ENCODE measurements at regions not wholly inside any gene's neighbourhood (a gene's known extent, or its start where the extent isn't known, plus 50 kb on each side); places are given as distances from the start of the nearest gene placed in this dataset.
"Not testable (repeated sequence)": the region's sequence is repeated elsewhere in the genome, so short reads cannot be mapped to it uniquely, and the experiment has no call there.

DNA sequence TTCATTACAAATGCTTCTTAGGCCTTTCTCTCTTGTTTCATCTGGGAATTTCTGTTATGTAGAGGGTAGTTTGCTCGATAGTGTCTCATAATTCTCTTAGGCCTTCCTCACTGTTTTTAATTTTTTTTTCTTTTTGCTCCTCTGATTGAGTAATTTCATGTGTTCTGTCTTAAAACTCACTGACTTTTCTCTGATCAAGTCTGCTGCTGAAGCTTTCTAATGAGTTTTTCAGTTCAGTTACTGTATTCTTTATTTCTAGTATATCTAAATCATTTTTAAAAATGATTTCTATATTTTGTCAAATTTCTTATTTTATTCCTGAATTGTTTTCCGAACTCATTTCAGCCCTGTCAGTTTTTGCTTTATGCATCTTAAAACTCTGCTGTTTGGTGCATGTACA, 228.0 kb downstream of the MID1IP1 start:
- in situ Hi-C loops (cut with MboI; ENCODE audit: low sequenced_read_pairs) = no loop called here

DNA sequence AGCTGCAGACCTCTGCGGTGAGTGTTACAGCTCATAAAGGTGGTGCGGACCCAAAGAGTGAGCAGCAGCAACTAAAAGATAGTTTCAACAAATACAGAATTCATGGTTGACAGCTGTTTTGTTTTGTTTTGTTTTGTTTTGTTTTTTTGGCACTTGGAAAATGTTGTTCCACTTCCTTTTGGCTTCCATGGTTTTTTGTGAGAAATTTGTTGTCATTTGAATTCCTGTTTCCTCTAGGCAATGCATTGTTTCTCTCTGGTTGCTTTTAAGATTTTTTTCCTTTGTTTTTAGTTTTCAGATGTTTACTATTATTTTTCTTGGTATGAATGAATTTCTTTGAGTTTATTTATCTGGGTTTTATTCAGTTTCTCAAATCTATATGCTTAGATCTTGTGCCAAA, 229.4 kb downstream of the MID1IP1 start:
- in situ Hi-C loops (cut with MboI; ENCODE audit: low sequenced_read_pairs) = no loop called here

DNA sequence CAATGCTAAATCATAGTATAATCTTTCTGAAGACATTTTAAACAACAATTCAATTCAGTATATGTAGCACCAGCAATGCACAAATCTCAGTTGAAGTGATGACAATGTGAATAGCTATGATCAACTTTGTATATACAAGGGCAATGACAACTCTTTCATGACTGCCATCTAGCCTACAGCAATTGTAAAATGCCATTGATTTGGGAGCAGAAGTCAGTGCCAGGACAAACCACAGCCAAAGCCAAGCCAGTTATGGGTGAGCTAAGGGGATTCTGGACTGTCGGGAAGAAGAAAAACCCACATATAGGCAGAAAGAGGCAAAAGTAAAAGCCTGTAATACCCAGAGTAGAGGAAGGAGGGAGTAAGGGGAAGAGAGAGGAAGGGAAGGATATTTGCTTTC, 238.6 kb downstream of the MID1IP1 start:
- in situ Hi-C loops (cut with MboI; ENCODE audit: low sequenced_read_pairs) = no loop called here

DNA sequence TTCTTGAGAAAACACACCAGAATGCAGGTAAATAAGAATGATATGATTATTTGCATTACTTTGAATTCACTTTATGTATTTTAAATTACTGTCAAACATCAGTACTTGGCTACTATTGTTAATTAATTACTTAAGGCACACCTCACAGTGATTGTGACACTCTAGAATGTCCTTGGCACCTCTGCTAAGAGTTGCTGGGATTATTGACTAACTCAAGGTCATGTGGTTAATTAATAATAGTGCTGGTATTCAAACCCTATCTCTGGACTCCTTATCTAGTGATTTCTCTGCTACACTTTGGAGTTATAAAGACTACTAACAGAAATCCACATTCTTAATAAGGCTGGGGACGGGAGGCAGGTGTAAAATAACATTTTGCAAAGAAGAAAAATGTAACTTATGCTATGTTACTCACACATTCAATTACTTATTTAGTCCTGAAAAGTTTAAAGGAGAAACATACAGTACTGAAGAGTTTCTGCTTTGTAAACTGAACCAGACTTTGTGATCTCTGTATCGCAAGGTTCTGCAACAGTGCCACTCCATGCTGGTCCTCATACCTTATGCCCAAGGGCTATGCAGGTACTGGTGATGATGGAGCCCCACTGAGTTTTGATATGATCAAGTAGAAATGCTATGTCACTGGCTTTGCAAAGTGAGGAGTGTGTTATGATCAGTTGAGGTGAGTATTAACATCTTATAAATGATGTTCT, 242.7 kb downstream of the MID1IP1 start:
- in situ Hi-C loops (cut with MboI; ENCODE audit: low sequenced_read_pairs) = no loop called here

DNA sequence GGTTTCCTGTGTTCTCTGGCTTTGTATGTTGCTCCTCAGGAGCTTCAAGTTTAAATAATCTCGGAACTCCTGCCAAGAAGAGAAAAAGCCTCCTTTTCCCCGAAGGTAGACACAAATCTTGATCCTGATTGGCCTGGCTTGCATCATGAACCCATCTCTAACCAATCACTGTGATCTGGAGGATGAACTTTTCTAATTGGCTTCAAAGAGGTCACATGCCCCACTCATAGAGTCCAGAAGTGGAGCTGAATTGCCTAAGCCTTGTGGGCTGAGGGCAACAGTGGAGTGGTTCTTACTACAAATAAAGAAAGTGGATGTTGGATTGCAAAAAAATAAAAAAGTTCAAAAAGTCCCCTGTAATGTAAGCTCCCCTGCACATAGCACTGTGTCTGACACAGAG, 245.9 kb downstream of the MID1IP1 start:
- in situ Hi-C loops (cut with MboI; ENCODE audit: low sequenced_read_pairs) = no loop called here

DNA sequence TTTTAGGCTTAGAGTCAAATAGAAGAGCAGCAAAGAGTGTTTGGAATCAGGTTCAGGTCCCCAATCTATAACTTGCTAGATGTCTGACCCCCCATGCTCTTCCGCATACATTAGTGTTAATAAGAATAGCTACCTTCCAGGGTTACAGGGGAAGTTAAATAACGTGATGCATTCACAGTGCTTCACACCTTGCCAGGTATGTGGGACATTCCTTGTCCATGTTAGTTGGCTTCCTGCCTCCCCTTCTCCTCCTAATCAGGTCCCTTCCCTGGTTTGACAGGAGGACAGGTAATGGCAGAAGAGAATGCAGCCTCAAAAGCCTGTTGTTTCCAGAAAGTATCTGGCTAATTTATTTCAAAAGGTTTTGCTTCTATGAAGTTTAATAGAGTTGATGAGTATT, 248.7 kb downstream of the MID1IP1 start:
- in situ Hi-C loops (cut with MboI; ENCODE audit: low sequenced_read_pairs) = no loop called here

DNA sequence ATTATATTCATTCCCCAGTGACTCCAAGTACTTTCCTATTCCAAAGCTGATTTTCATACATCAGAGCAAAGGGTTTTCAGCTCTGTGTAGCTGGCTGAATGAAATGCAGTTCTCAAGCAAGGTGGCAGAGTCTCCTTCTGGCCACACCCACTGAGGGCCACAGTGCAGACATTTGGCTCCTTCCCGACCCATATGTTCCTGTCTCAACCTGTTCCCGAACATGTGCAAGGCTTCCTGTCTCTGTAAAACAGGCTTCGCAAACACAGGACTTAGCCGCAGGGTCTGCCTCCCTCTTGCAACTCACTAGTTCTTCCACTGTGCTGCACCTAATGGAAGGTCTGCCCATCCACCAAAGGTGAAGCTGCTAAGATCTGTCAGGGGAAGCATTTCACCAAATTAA, 249.2 kb downstream of the MID1IP1 start:
- in situ Hi-C loops (cut with MboI; ENCODE audit: low sequenced_read_pairs) = no loop called here

DNA sequence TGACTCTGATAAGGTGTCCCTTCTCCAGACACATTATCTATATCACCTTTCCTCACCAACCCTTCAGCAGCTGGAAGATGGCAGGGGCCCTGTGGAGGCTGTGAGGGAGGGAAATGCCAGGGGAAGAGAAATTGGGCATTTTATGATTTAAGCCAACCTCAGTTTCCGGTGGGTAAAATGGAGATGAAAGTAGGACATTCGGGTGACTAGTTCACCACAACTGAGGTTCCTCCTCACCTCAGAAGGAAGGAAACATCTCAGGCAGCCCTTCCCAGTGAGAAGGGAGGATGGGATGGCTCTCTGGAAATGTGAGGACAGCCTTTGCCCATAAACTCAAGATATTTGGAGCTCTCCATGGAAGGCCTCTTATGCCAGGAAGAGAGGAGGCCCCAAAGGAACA, 251.5 kb downstream of the MID1IP1 start:
- in situ Hi-C loops (cut with MboI; ENCODE audit: low sequenced_read_pairs) = no loop called here

DNA sequence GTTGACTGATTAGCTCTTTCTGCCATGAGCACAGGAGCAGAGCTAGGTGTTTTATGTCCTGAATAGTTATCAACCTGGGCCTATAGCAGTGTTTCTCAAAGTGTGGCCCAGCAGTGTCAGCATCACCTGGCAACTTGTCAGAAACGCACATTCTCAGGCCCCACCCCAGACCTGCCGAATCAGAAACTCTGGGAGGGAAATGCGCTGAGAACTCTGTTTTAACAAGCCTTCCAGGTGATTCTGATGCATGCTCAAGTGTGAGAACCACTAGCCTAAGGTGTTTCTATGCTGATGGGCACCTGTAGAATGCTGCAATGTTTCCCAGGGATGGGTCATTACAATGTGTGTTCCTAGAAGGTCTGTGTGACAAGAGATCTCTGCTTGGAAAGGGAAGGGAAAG, 257.5 kb downstream of the MID1IP1 start:
- in situ Hi-C loops (cut with MboI; ENCODE audit: low sequenced_read_pairs) = no loop called here

DNA sequence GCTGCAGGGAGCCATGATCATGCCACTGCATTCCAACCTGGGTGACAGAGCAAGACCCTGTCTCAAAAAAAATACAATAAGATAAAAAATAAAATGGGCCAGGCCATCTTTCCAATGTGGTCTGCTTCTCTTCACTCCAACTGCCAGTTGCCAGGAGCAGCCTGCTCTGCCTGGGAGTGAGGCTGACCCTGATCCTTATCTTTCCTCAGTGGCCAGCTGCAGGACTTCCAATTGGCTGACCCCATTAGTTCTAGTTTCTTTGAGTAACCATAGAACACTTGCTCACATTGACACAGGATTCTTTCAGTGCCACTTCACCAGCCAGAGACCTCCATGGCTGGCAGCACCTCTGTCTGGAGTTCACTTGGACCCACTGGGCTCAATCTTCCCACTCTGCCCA, 258.6 kb downstream of the MID1IP1 start:
- in situ Hi-C loops (cut with MboI; ENCODE audit: low sequenced_read_pairs) = no loop called here

DNA sequence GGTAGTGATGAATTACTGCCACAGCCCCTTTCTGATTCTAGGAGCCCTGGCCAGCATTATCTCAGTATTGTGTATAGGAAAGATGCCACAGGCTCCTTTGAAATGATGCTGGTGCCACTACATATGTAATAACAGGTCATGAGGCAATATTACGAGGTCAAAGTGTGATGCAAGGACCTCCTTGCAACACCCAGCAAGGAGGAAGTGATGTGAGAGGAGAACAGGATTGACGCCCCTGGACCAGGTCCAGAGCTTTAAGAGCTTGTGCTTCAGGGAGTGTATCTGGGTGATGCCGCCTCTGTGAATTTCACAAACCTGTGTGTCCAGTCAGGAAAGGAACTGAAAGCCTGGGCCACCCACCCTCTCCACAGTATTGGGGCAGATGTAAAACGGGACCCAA, 261.8 kb downstream of the MID1IP1 start:
- in situ Hi-C loops (cut with MboI; ENCODE audit: low sequenced_read_pairs) = no loop called here

DNA sequence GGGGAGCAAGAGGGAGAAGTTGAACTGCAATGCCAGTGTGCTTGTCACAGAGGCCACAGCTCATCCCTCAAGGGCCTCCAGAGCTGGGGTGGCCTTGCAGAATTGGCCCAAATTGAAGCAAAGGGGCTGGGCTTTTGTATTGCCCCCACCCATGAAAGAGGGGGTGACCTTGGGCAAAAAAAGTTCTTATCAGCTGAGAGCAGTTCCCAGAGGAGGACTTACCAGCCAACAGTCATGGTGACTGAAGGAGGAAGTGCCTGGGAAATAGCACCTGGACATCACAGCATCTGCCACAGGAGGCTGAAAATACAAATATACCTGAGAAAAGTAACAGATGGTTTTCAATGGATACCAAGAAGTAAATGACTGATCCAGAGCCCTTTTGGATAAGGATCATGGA, 262.4 kb downstream of the MID1IP1 start:
- in situ Hi-C loops (cut with MboI; ENCODE audit: low sequenced_read_pairs) = no loop called here

DNA sequence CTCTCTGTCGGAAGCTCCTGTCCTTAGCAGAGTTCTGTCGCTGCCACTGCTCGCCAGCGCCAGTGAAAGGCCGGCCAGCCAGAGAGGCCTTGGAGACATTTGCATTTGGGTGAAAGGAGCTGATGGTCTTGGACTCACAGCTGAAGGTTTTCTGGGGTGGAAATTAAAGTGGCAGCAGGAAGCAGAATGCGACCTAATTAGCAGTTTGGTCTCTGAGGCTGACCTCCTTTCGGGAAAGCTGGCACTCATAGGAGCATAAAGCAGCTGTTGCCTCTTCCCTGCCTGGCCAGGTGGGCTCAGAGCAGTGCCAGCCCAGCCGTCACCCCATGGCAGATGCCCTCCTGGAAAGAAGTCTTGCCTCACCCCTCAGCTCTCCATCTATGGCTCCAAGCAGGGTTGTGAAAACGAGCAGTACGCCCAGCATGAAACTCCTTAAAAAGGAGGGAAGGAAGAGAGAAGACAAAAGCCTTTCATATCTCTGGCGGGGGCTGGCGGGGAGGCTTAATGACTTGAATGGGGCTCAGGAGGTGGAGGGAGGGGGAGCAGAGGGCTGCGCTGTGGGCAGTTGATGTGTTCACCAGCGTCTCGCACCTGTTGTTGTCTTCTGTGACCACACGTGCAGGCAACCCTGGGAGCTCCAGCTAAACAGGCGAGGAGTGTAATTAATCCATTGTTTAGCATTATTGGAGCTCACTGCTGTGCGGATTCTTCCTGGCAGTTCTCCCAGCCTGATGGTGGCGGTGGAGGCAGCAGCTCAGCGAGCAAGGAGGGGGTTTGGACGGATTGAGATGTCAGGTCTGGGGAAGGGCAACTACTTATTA, 264.0 kb downstream of the MID1IP1 start:
- in situ Hi-C loops (cut with MboI; ENCODE audit: low sequenced_read_pairs) = no loop called here

DNA sequence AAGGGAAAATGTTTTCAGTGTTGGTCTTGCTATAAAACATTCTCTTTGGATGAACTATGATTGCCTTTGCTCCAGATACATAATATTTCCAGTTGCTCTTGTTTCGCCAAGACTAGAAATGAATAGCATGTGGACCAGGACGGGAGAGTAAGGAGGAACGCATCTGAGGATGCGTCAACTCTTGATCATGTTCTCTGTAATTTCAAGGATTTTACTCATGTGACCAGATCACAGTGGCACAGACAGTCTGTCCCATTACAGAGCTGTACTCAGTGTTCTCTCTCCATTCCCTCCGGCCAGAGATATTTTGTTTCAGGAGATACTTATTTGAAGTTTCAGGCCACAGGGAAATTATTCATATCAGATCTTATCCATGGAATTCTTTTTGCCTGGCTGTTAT, 266.6 kb downstream of the MID1IP1 start:
- in situ Hi-C loops (cut with MboI; ENCODE audit: low sequenced_read_pairs) = no loop called here

DNA sequence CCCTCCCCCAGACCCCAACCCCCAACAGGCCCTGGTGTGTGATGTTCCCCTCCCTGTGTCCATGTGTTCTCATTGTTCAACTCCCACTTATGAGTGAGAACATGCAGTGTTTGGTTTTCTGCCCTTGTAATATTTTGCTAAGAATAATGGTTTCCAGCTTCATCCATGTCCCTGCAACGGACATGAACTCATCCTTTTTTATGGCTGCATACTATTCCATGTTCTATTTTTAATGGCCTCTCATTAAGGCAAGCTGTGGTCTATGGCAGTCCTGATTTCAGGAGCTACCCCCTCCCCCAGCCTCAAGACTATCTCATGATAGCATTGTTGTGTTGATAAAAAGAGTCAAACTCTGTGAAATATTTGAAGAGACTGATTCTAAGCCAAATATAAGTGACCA, 267.4 kb downstream of the MID1IP1 start:
- in situ Hi-C loops (cut with MboI; ENCODE audit: low sequenced_read_pairs) = not testable (repeated sequence)

DNA sequence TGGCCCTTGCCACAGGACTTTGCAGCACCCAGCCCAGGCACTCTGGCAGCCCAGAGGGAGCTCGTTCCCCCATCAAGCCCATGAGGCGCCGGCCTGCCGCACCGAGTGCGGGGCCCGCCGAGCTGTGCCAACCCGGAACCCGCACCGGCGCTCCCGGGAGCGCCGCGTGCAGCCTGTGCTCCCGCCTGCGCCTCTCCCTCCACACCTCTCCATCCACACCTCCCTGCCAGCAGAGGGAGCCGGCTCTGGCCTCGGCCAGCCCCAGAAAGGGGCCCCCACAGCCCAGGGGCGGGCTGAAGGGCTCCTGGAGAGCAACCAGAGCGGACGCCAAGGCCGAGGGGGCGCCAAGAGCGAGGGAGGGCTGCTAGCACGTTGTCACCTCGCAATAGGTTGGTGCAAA, 268.8 kb downstream of the MID1IP1 start:
- in situ Hi-C loops (cut with MboI; ENCODE audit: low sequenced_read_pairs) = no loop called here

DNA sequence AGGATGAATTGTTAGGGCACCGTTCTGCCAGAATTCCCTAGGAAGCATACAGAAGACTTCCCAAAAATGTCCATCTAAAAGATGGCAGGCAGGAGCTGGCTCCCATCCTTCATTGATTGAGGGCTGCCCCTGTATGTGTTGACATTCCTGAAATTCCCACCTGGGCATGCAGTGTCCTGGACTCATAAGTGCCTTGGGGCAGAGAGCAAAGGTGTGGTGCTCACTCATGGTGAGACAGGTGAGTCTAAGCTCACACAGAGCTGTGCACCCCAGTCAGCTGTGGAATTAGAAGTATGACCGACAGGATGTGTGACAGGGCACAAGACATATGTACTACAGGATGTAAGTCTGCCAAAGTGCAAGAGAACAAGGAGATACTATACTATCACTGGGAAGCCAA, 271.9 kb downstream of the MID1IP1 start:
- in situ Hi-C loops (cut with MboI; ENCODE audit: low sequenced_read_pairs) = no loop called here

DNA sequence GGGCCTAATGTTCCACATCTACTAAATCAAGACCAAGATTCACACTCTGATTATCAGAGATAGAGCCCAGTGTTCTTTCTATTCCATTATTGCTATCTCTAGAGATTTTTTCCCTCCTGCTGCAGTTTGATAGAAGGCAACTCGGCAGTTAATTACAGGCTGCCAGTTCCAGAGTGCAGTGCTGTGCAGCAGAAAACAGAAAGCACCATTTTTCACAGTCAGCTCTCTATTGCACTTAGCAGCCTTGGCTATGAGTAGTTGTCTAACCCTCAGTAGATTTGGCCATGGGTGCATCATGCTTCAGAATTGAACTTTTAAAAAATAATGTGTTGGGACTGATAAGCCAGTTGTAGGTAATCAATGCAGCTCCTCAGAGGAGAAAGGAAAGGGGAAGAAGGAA, 295.3 kb downstream of the MID1IP1 start:
- in situ Hi-C loops (cut with MboI; ENCODE audit: low sequenced_read_pairs) = no loop called here

DNA sequence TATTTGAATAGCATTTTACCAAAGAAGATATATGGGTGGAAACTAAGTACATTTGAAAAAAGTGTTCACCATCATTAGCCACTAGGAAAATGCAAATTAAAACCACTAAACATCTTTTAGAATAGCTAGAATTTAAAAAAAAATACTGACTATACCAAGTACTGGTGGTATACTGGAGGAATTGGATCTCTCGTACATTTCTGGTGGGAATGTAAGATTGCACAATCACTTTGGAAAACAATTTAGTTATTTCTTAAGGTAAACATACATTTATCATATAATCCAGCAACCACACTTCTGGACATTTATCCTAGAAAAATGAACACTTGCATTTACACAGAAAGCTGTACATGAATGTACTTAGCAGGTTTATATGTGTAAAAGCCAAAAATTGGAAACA, 303.5 kb downstream of the MID1IP1 start:
- in situ Hi-C loops (cut with MboI; ENCODE audit: low sequenced_read_pairs) = no loop called here

DNA sequence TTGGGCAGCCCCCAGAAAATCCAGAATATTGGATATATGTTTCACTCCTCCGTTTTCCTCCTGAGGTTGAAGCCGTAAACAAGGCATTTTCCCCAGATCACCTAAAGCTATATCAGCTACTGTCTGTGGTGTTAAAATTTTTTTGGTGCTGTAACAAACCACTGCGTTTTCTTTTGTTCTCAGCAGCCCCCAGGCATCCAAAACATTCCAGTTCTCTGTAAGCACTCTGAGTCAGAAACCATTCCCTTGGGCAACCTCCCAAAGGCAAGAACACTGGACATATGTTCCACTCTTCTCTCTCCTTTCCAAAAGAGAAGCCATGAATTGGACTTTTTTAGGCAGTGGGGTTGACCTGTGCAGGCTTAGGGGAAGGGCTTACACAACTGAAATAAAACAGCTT, 310.9 kb downstream of the MID1IP1 start:
- in situ Hi-C loops (cut with MboI; ENCODE audit: low sequenced_read_pairs) = no loop called here

DNA sequence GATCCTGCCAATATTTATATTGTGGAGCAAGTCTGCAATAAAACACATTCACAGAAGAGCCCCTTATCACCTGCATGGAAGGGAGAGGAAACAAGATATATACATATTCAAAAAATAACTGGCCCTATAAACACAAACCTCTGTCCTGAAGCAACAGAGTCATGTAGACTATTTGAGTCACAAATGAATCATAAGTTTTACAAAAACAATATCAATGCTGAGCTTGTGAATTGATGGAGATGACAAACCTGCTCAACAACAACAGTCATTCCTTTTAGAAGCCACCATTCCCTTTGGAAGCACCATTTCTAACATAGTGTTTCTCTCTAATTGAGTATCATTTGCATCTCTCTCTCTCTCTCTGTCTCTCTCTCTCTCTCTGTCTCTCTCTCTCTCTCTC, 313.9 kb downstream of the MID1IP1 start:
- in situ Hi-C loops (cut with MboI; ENCODE audit: low sequenced_read_pairs) = no loop called here

DNA sequence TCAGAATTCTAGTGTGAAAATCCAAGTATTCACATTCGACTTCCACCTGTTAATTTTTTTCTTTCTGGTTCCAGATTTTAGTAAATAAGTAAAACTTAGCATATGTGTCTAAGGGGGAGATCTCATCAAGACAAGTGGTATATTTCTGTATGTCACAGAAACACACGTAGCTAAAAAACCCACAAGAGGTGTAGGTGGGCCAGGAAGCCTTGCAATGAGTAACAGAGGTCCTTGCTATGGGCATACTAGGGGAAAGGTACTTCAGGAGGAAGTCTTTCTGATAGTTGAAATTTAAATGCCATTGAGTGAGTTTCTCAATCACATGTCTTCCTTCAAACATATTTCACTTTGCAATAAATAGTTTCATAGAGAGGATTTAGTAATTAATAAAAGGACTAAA, 315.8 kb downstream of the MID1IP1 start:
- in situ Hi-C loops (cut with MboI; ENCODE audit: low sequenced_read_pairs) = no loop called here

DNA sequence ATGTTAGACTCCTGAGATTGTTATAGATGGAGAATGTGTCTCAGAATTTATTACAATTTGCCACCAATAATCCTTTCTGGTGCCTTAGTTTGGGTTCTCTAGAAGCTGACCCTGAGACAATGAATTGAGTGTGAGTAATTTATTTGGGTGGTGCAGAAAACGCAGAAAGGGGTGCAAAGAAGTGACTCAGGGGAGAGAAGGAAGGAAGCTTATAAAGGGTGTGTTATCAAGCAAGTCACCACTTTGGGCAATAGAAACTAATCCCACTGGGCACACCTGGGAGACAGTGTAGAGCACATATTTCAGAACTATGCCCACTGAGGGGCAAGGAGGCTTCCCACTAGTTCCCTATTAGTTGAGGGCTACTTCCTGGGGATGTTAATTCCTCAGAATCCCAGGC, 320.6 kb downstream of the MID1IP1 start:
- in situ Hi-C loops (cut with MboI; ENCODE audit: low sequenced_read_pairs) = no loop called here
